Lung (tissue), 11 donors: ENCODE measurements at regions not wholly inside any gene's neighbourhood (a gene's known extent, or its start where the extent isn't known, plus 50 kb on each side); places are given as distances from the start of the nearest gene placed in this dataset.

Source experiments
- ATAC-seq: fragments of 200-7000 bp; cut with Tn5 transposase; one replicate; pipeline ENCODE4 v1.9.1; 2020; ENCODE audit warnings: moderate number of reproducible peaks; ENCODE audit not compliant: insufficient read depth, low FRiP score
- DNase-seq, 3 donors: peaks; one replicate each; pipeline ENCODE4 v3.0.0-alpha.2; 2013 to 2017
- H3K27ac ChIP-seq, 2 donors: one replicate each; pipeline ENCODE4 v1.5.1; 2013; ENCODE audit warnings: mild to moderate bottlenecking in 2 of 2, moderate library complexity in 2 of 2, control low read depth in 1 of 2, inconsistent platforms in 1 of 2, low read depth in 1 of 2, low read length in 1 of 2
- H3K27me3 ChIP-seq, 3 donors: one replicate each; pipeline ENCODE4 v1.5.1; 2013; ENCODE audit warnings: low read length in 2 of 3; ENCODE audit not compliant: control insufficient read depth in 3 of 3, insufficient read depth in 3 of 3
- H3K36me3 ChIP-seq, 4 donors: one replicate each; pipeline ENCODE4 v1.5.1; 2013; ENCODE audit warnings: low read length in 4 of 4, mild to moderate bottlenecking in 1 of 4, moderate library complexity in 1 of 4; ENCODE audit not compliant: control insufficient read depth in 4 of 4, insufficient read depth in 4 of 4
- H3K4me1 ChIP-seq, 5 donors: one replicate each; pipeline ENCODE4 v1.5.1; 2013; ENCODE audit warnings: low read length in 5 of 5, mild to moderate bottlenecking in 2 of 5, moderate library complexity in 1 of 5; ENCODE audit not compliant: control insufficient read depth in 5 of 5, insufficient read depth in 5 of 5
- H3K4me3 ChIP-seq: one replicate; pipeline ENCODE4 v1.5.1; 2013; ENCODE audit warnings: mild to moderate bottlenecking, control low read depth, moderate library complexity
- H3K9ac ChIP-seq, 2 donors: one replicate each; pipeline ENCODE4 v1.5.1; 2013; ENCODE audit warnings: low read length in 2 of 2, control low read depth in 1 of 2; ENCODE audit not compliant: insufficient read depth in 1 of 2
- H3K9me3 ChIP-seq, 4 donors: one replicate each; pipeline ENCODE4 v1.5.1; 2013; ENCODE audit warnings: low read length in 3 of 4, mild to moderate bottlenecking in 1 of 4, moderate library complexity in 1 of 4; ENCODE audit not compliant: control insufficient read depth in 4 of 4, insufficient read depth in 3 of 4
- WGBS, 2 donors: extraction: QIAGEN DNeasy Blood & Tissue Kit; methylation state at CpG; one replicate each; pipeline ENCODE4 v1.1.7; 2013; 5-methylcytosine and 5-hydroxymethylcytosine counted together
- TF ChIP-seq, protein P1 (sequence below): IDR thresholded peaks from 2 replicates; pipeline ENCODE4 v1.5.1; 2012; ENCODE audit warnings: mild to moderate bottlenecking; ENCODE audit errors: control extremely low read depth, extremely low read depth
- donor health status: control.
- donor health status: control.
- donor health status: Bipolar disorder and iron deficiency.
- donor health status: healthy.
- donor health status: DM: yes; HTN: yes; CAD: no.

DNA sequence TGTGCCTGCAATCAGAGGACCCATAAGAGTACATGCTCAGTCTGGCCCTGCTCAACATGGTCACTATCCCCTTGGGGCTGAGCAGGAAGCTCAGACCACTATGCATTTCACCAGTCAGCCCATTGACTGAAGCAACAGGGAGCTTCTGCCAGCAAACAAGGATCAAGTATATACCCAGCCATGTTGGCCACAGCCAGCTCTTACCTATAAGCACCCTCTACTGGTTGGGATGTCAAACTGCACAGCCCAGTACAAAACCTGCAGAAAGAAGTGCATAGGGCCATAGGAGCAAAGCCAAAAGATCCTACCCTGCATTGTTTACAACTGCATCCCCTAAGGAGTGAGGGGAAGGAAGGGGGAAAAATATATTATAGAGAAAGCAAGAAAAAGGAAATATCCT, 214.4 kb upstream of the CPEB2 start:
- Histone ChIP-seq H3K9ac (no peak overlapping the region), H3K4me3 (no peak overlapping the region), H3K4me1 (no peaks in the 10 kb centered on the region), H3K9me3 (peaks cover 0 to 4% (median 1%) of the 10 kb centered on the region in 4 donors), H3K27me3 (no peaks in the 10 kb centered on the region), H3K27ac (no peak overlapping the region), H3K36me3 (no peaks in the 10 kb centered on the region)
- TF ChIP-seq, protein P1, sequence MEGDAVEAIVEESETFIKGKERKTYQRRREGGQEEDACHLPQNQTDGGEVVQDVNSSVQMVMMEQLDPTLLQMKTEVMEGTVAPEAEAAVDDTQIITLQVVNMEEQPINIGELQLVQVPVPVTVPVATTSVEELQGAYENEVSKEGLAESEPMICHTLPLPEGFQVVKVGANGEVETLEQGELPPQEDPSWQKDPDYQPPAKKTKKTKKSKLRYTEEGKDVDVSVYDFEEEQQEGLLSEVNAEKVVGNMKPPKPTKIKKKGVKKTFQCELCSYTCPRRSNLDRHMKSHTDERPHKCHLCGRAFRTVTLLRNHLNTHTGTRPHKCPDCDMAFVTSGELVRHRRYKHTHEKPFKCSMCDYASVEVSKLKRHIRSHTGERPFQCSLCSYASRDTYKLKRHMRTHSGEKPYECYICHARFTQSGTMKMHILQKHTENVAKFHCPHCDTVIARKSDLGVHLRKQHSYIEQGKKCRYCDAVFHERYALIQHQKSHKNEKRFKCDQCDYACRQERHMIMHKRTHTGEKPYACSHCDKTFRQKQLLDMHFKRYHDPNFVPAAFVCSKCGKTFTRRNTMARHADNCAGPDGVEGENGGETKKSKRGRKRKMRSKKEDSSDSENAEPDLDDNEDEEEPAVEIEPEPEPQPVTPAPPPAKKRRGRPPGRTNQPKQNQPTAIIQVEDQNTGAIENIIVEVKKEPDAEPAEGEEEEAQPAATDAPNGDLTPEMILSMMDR: no peak
- ATAC-seq (no peak), DNase-seq (no peak)

DNA sequence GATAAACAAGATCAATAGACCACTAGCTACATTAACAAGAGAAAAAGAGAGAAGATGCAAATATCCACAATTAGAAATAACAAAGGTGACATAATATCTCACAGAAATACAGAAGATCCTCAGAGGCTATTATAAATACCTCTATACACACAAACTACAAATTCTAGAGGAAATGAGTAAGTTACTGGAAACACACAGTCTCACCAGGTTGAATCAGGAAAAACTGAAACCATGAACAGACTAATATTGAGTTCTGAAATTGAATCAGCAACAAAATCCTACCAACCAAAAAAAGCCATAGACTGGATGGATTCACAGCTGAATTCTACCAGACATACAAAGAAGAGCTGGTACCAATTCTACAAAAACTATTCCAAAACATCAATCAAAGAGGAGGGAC, 211.8 kb upstream of the CPEB2 start:
- ATAC-seq (no peak), DNase-seq (no peak)
- no peaks in the 10 kb centered on the region for H3K27me3 ChIP-seq
- H3K27ac ChIP-seq: no peak overlapping the region
- peaks cover 0 to 4% (median 1%) of the 10 kb centered on the region in 4 donors for H3K9me3 ChIP-seq
- H3K4me3 ChIP-seq: no peak overlapping the region
- H3K9ac ChIP-seq: no peak overlapping the region
- TF ChIP-seq, protein P1: no peak
- H3K4me1 ChIP-seq: no peaks in the 10 kb centered on the region
- H3K36me3 ChIP-seq: no peaks in the 10 kb centered on the region

DNA sequence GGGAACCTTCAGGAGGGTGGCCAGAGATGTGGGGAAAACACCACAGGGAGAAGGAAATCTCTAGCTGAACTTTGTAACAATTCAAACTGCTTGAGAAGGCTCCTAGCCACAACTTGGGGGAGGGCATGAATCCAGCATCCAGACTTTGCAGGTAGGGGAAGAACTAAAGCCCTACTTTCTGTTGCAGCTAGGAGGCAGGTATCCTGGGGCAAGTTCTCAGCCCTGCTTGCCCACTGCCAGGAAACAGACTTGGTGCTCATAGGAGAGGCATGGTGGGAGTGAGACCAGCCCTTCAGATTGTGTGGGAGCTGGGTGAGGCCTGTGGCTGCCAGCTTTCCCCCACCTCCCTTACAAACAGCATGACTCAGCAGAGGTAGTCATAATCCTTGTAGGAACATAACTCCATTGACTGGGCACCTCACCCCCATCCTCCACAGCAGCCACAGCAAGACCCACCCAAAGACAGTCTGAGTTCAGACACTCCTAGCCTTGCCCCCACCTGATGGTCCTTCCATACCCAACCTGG, 209.5 kb upstream of the CPEB2 start:
- no peak overlapping the region for H3K27ac ChIP-seq
- no peak overlapping the region for H3K9ac ChIP-seq
- H3K27me3 ChIP-seq: no peaks in the 10 kb centered on the region
- TF ChIP-seq, protein P1: no peak
- ATAC-seq (no peak), DNase-seq (no peak)
- H3K4me3 ChIP-seq: no peak overlapping the region
- peaks cover 0 to 4% (median under 1%) of the 10 kb centered on the region in 4 donors for H3K9me3 ChIP-seq
- H3K4me1 ChIP-seq: no peaks in the 10 kb centered on the region
- no peaks in the 10 kb centered on the region for H3K36me3 ChIP-seq

DNA sequence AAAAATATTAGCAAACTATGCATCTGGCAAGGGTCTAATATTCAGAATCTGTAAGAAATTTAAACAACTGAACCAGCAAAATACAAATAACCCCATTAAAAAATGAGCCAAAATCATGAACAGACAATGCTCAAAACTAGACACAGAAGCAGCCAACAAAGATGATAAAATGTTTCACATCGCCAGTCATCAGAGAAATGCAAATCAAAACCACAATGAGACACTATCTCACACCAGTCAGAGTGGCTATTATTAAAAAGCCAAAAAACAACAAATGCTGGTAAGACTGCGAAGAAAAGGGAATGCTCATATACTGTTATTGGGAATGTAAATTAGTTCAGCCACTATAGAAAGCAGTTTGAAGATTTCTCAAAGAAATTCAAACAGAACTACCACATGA, 201.3 kb upstream of the CPEB2 start:
- 93 to 96% methylated on average over 2 of the region's 2 CpGs for WGBS, 2 donors
- no peak overlapping the region for H3K27ac ChIP-seq
- ATAC-seq (no peak), DNase-seq (no peak)
- H3K4me1 ChIP-seq: no peaks in the 10 kb centered on the region
- no peak overlapping the region for H3K9ac ChIP-seq
- peaks cover 0 to 6% (median 2%) of the 10 kb centered on the region in 4 donors for H3K9me3 ChIP-seq
- H3K4me3 ChIP-seq: no peak overlapping the region
- H3K36me3 ChIP-seq: no peaks in the 10 kb centered on the region
- no peaks in the 10 kb centered on the region for H3K27me3 ChIP-seq
- TF ChIP-seq, protein P1: no peak
